ENCODE measurements at regions not wholly inside any gene's neighbourhood (a gene's known extent, or its start where the extent isn't known, plus 50 kb on each side); places are given as distances from the start of the nearest gene placed in this dataset.

- TF ChIP-seq, protein P1, sequence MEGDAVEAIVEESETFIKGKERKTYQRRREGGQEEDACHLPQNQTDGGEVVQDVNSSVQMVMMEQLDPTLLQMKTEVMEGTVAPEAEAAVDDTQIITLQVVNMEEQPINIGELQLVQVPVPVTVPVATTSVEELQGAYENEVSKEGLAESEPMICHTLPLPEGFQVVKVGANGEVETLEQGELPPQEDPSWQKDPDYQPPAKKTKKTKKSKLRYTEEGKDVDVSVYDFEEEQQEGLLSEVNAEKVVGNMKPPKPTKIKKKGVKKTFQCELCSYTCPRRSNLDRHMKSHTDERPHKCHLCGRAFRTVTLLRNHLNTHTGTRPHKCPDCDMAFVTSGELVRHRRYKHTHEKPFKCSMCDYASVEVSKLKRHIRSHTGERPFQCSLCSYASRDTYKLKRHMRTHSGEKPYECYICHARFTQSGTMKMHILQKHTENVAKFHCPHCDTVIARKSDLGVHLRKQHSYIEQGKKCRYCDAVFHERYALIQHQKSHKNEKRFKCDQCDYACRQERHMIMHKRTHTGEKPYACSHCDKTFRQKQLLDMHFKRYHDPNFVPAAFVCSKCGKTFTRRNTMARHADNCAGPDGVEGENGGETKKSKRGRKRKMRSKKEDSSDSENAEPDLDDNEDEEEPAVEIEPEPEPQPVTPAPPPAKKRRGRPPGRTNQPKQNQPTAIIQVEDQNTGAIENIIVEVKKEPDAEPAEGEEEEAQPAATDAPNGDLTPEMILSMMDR (IDR thresholded peaks at IDR 0.05) = no peak
- TF ChIP-seq POLR2A (IDR thresholded peaks at IDR 0.05) = no peak
These were observed 69.8 kb downstream of the GPR88 start for GRCh38 chr1:100607628-100608240.

Measured in tibial nerve (tissue), 3 donors.